HG03025 (cell line): ENCODE measurements at regions not wholly inside any gene's neighbourhood (a gene's known extent, or its start where the extent isn't known, plus 50 kb on each side); places are given as distances from the start of the nearest gene placed in this dataset.

Source experiments
- ATAC-seq: cut with Tn5 transposase; IDR thresholded peaks from one replicate; pipeline ENCODE4 v1.9.1; 2021; ENCODE audit warnings: mild to moderate bottlenecking, moderate library complexity; ENCODE audit not compliant: unreplicated experiment, low FRiP score

DNA sequence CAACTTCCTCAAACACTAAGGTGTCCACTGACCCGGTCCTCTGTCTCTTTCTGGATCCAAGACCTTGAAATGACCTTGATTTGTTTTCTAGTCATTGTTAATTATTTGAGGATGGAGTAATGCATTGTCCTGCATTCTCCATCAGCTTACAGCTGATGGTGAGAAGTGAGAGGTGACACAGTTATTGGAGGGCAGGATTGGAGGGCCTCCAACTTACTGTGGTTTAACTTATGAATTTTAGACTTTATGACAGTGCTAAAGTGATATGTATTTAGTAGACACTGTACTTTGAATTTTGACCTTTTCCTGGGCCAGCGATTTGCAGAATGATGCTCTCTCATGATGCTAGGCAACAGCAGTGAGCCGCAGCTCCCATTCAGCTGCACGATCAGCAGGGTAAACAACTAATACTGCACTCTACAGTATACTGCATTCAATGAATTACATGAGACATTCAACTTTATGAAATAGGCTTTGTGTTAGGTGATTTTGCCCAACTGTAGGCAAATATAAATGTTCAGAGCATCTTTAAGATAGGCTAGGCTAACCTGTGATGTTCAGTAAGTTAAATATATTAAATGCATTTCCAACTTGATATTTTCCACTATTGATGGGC lies 200.0 kb upstream of the MEX3C start:
- no peak for ATAC-seq

GRCh38 chr18:51398104-51398503 lies 200.6 kb upstream of the MEX3C start:
- no peak for ATAC-seq

- ATAC-seq = no peak
These were observed 202.1 kb upstream of the MEX3C start for GRCh38 chr18:51399491-51400122.

DNA sequence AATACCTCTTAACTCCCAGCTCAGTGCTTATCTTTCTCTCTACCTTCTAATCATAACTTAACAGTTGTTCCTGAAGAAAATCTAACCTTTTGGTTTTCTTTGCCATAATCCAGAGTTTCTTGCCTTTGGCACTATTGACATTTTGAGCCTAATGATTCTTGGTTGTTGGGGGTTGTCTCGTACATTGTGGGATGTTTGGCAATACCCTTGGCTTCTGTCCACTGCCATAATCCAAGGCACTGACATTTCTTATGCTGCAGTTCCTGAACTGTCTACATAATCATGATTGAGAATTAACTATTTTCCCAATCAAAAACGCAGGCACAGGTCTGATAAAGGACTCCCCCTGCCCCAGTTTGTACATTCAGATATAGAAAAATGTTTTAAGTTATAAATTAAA lies 203.2 kb upstream of the MEX3C start:
- no peak for ATAC-seq

- no peak for ATAC-seq
These were observed 204.4 kb upstream of the MEX3C start for GRCh38 chr18:51401912-51402311.

DNA sequence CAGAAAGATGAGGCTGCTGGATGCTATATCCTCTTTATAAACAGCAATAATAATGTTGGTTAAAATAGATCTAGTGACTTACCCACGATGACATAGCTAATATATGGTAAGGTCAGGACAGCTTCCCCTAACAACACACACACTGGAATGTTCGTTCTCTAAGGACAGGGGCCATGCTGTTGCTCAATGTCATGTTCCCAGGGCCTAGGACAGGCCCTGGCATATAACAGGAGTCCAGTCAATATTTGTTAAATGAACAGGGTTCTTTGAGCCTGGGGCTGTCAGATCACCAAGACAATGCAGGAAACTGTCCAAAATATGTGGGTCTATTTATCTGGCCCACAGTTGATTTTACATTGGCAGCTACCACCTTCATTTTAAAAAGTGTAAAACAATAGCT lies 207.1 kb upstream of the MEX3C start:
- no peak for ATAC-seq

DNA sequence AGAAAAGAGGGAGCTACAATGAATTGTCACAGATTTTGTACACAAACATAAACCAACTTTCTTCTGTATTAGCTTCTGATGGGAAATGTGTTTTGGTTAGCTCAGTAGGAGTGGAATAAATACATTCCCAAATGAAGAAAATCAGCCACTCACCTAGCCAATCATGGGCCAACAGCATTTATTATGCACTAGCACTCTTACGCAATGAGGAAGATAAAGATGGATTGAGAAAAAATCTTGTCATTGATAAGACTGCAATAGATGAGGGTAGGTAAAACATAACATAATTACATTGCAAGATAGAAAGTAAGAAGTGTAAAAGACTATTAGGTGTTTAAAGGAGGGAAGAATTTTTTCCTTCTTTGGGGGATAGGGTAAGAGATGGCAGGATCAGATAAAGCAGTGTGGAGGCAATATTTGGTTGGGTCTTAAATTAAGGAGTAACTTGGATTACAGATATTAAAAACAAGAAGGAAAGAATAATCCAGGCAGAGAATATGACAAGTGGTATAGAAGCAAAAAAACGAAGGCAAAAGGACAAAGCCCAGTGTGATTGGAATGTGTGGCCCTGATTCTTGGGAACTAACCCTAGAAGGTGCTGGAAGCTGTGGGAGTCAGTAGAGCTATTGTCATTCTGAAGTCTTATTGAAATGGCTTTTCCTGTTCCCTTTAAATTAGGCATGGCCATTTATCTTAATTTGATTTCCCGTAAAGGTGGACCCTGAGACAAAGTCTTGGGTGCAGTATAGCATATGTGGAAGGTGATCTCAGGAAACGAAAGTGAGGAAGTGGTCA lies 208.4 kb upstream of the MEX3C start:
- ATAC-seq = no peak

DNA sequence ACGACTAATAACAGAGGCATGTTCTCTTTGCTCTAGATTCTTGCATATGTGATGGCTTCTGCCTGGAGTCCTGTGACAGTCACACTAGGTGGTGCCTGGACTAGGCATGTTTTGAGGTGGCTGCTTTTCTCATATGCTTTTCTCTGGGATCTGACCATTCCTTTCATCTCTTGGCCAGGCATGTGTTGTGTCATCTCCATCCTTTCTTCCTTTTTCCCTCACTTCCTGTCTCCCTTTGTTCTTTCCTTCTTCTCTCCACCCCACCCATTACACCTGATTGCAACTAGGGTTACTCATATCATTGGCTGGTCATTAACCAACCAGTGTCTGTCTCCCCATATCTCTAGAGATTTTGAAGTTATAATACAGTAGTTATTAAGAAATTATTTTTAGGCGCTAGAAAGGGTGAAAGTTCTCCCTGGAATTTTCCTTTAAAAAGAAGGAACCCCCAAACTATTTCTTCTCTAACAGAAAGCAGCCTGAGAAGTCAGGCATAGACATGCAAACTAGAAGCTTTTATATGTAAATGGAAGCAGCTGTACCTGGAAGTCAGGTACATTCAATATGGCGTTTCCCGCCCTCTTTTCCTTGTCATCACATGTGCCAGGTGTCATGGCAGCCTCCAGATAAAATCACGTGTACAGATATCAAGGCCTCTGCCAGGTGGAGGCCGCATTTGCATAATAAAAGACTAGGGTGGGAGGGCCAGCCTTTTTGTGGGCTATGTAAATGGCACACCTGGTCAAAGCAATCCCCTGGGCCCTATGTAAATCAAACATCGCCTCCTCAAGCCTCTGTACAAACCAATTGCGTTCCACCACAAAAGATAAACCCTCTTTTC lies 220.4 kb upstream of the MEX3C start:
- no peak for ATAC-seq

DNA sequence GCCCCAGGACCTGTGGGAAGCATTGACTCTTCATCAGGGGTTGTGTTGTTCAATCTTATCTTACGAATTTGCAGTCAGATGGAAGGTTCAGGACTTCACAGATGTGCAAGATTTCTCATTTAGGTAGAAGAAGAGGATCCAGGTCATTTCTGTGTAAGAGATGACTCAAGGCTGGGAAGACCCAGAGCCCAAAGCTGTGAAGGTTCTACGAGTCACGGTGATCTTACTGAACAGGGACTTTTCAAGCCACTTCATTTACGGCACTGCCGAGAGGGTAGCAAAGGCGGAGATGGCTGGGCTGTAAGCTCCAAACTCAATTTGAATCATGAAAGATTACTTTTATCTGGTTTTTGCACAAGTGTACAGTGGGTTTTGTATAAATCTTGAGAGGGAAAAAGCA lies 228.0 kb upstream of the MEX3C start:
- no peak for ATAC-seq

DNA sequence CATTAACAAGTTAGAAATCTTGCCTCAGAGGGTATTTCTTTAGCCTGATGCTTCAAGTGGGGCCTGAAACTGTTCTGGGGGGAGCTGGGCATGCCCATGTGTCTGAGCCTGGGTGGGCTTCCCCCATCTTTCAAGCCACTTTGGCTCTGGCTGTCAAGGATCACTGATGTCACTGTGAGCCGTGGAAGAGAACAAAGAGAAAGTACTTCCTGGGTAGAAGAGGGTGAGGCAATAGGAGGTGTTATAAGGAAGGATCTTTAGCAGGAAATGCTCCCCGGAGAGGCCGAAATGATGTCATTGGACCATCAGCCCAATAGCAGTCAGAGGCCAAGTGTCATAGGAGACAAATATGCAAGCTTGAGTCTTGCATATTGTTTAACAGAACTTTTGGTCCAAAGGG lies 228.4 kb upstream of the MEX3C start:
- no peak for ATAC-seq

GRCh38 chr18:51426996-51427395 lies 229.5 kb upstream of the MEX3C start:
- no peak for ATAC-seq

DNA sequence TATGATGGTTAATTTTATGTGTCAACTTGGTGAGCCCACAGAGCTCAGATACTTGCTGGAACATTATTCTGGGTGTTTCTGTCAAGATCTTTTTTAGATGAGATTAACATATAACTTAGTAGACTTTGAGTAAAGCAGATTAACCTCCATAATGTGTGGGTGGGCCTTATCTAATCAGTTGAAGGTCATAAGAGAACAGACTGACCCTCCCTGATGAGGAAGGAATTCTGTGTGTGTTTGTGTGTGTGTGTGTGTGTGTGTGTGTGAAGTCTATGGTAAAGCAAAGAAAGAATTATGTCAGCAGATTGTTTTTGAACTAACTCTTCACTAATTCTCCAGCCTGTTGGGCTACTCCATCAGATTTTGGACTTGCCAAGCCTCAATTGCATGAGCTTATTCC lies 232.2 kb upstream of the MEX3C start:
- no peak for ATAC-seq

GRCh38 chr18:51430538-51430937 lies 233.1 kb upstream of the MEX3C start:
- ATAC-seq = no peak

GRCh38 chr18:51433296-51433695 lies 235.8 kb upstream of the MEX3C start:
- ATAC-seq = no peak

DNA sequence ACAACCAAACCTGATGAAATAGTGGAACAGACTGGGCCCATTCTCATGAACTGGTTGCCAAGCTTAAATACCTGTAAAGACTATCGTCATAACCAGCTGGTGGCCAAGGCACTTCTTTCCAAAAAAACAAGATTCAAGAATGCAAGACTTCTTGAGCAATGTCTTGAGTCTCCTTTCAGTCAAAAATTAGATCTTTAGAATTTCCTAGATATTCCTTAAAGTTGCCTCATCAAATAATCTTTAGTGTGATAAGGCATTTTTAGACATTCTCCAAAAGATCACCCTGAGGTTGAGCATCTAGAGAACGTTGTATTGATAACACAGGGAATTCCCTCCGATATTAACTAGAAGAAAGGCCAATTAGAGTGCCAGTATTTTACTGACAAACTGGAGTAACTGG lies 236.4 kb upstream of the MEX3C start:
- ATAC-seq = no peak

DNA sequence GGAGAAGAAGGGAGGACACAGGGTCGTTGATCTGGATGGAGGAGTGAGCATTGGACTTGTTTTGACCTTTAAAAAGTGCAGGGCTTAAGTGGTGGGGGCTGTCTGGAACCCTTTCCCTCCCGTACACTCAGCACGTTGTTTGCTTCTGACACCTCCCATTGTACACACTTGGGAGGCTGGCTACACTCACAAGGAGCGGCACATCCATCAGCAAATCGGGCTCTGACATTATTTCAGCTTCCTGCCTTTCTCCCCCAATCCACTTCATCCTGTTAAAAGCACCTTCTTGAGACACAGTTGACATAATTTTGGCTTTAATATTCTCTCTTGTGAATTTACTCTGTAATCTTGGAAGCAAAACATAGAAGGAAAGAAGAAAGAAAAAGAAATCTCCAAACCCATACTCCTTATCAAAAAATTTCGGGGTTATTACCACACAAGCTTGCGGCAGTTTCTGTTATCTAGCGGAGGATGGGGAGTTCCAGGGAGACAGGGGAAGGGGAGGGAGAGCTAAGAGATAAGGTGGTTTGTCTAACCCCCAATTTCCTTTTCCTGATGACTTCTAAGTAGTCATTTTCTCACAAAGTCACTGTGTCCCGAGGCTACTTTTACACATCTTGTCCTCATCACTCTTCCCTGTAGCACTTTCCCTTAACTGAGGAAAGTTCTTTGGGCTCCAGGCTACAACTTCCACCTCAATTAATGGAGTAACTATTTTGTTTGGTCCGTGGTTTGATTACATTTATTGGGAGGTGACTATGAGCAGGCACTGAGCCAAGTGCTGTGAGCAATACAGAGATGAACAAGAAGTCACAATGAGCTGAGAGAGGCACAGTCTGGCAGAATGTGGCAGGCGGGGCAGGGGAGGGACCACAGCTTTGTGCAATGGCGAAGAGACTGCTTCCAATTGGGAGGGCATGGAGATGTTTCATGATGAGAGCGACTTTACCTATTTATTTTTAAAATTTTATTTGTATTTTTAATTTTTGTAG lies 240.1 kb upstream of the MEX3C start:
- ATAC-seq = no peak

GRCh38 chr18:51438797-51439350 lies 241.4 kb upstream of the MEX3C start:
- ATAC-seq = no peak

GRCh38 chr18:51442012-51442411 lies 244.5 kb upstream of the MEX3C start:
- ATAC-seq = no peak

GRCh38 chr18:51446571-51447210 lies 249.2 kb upstream of the MEX3C start:
- no peak for ATAC-seq
